ENCODE measurements at regions not wholly inside any gene's neighbourhood (a gene's known extent, or its start where the extent isn't known, plus 50 kb on each side); places are given as distances from the start of the nearest gene placed in this dataset.

GRCh38 chr9:87135074-87135473 is 187.8 kb upstream of the GAS1 start:
- TF ChIP-seq, protein P1, sequence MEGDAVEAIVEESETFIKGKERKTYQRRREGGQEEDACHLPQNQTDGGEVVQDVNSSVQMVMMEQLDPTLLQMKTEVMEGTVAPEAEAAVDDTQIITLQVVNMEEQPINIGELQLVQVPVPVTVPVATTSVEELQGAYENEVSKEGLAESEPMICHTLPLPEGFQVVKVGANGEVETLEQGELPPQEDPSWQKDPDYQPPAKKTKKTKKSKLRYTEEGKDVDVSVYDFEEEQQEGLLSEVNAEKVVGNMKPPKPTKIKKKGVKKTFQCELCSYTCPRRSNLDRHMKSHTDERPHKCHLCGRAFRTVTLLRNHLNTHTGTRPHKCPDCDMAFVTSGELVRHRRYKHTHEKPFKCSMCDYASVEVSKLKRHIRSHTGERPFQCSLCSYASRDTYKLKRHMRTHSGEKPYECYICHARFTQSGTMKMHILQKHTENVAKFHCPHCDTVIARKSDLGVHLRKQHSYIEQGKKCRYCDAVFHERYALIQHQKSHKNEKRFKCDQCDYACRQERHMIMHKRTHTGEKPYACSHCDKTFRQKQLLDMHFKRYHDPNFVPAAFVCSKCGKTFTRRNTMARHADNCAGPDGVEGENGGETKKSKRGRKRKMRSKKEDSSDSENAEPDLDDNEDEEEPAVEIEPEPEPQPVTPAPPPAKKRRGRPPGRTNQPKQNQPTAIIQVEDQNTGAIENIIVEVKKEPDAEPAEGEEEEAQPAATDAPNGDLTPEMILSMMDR (IDR thresholded peaks at IDR 0.05), result no peak
- TF ChIP-seq POLR2A (IDR thresholded peaks at IDR 0.05), result no peak

Data from testis (tissue), 2 donors.